GM12891 (cell line): ENCODE measurements at regions not wholly inside any gene's neighbourhood (a gene's known extent, or its start where the extent isn't known, plus 50 kb on each side); places are given as distances from the start of the nearest gene placed in this dataset.
A peak's percentile ranks its signal among the peaks of the same experiment; 100 is the strongest.
"Not testable (repeated sequence)": the region's sequence is repeated elsewhere in the genome, so short reads cannot be mapped to it uniquely, and the experiment has no call there.

Experiments
- DNase-seq: peaks from one replicate; pipeline ENCODE4 v3.0.0; 2011; ENCODE audit warnings: low spot score; ENCODE audit not compliant: insufficient read length
- FAIRE-seq: peaks from 2 replicates; lab custom pipeline; 2011; peaks lifted over from hg19 to GRCh38; lab: Jason Lieb, UNC
- PAX5 ChIP-seq: IDR thresholded peaks from 2 replicates; pipeline ENCODE4 v1.6.1; 2011; ENCODE audit warnings: low read length, moderate library complexity, mild to moderate bottlenecking; ENCODE audit not compliant: insufficient read depth, severe bottlenecking
- POLR2A ChIP-seq: IDR thresholded peaks from 2 replicates; pipeline ENCODE4 v1.6.1; 2011; ENCODE audit warnings: low read depth, low read length, control low read depth
- POLR2AphosphoS5 ChIP-seq: IDR thresholded peaks from 2 replicates; pipeline ENCODE4 v1.6.1; 2011; ENCODE audit warnings: low read depth, low read length, control low read depth
- POU2F2 ChIP-seq: IDR thresholded peaks from 2 replicates; pipeline ENCODE4 v1.6.1; 2011; ENCODE audit warnings: low read depth, mild to moderate bottlenecking, control low read depth, low read length, moderate library complexity
- SPI1 ChIP-seq: IDR thresholded peaks from 2 replicates; pipeline ENCODE4 v1.6.1; 2011; ENCODE audit warnings: low read depth, low read length, control low read depth
- TAF1 ChIP-seq: IDR thresholded peaks from 2 replicates; pipeline ENCODE4 v1.6.1; 2011; ENCODE audit warnings: low read depth, low read length, control low read depth

- FAIRE-seq, result no peak
- DNase-seq, result no peak
- TF ChIP-seq POU2F2 (no peak), POLR2A (no peak), SPI1 (no peak), POLR2AphosphoS5 (no peak), PAX5 (no peak), TAF1 (no peak)
Measured at GRCh38 chr6:44023586-44024454, 103.4 kb downstream of the MRPL14 start.

- no peak for FAIRE-seq
- no peak for DNase-seq
- TF ChIP-seq SPI1, result no peak
- TF ChIP-seq POU2F2, result no peak
Measured at GRCh38 chr6:44022671-44023352, 104.4 kb downstream of the MRPL14 start.

GRCh38 chr6:44022296-44022661 lies 105.0 kb downstream of the MRPL14 start:
- DNase-seq (no peak), FAIRE-seq (no peak)
- TF ChIP-seq SPI1 (peak; percentile 91), POLR2A (no peak), TAF1 (no peak), POLR2AphosphoS5 (no peak), PAX5 (no peak), POU2F2 (no peak)

GRCh38 chr6:44021589-44022295 lies 105.5 kb downstream of the MRPL14 start:
- DNase-seq, result no peak
- TF ChIP-seq POU2F2 (no peak), POLR2A (no peak), SPI1 (no peak), PAX5 (no peak), POLR2AphosphoS5 (no peak), TAF1 (no peak)
- no peak for FAIRE-seq

GRCh38 chr6:44020664-44021425 lies 106.4 kb downstream of the MRPL14 start:
- no peak for TF ChIP-seq SPI1
- no peak for TF ChIP-seq TAF1
- TF ChIP-seq POLR2A, result no peak
- TF ChIP-seq POLR2AphosphoS5, result no peak
- no peak for TF ChIP-seq PAX5
- TF ChIP-seq POU2F2, result no peak
- FAIRE-seq (no peak), DNase-seq (no peak)

GRCh38 chr6:44020148-44020547 lies 107.1 kb downstream of the MRPL14 start:
- TF ChIP-seq POLR2A, result no peak
- TF ChIP-seq PAX5, result no peak
- no peak for TF ChIP-seq SPI1
- TF ChIP-seq POU2F2, result no peak
- no peak for TF ChIP-seq TAF1
- no peak for TF ChIP-seq POLR2AphosphoS5
- no peak for DNase-seq
- FAIRE-seq, result no peak

GRCh38 chr6:44017307-44017706 lies 109.9 kb downstream of the MRPL14 start:
- FAIRE-seq, DNase-seq: not testable (repeated sequence)

- FAIRE-seq (no peak), DNase-seq (no peak)
- TF ChIP-seq POLR2A, result no peak
- no peak for TF ChIP-seq SPI1
- no peak for TF ChIP-seq TAF1
- TF ChIP-seq POU2F2, result no peak
- TF ChIP-seq POLR2AphosphoS5, result no peak
Measured at GRCh38 chr6:44016131-44016870, 111.0 kb downstream of the MRPL14 start.
